ENCODE measurements at regions not wholly inside any gene's neighbourhood (a gene's known extent, or its start where the extent isn't known, plus 50 kb on each side); places are given as distances from the start of the nearest gene placed in this dataset.

- WGBS (ENCODE audit: low lambda C conversion rate) = 2% methylated on average over 34 of the region's 35 CpGs
- Histone ChIP-seq H3K79me2 (ENCODE audit: insufficient read depth, low read length) (no peaks in the 10 kb centered on the region), H3K9ac (ENCODE audit: insufficient read depth, low read depth, low read length) (peak overlapping the region; percentile 81), H3K4me3 (replicated peaks in 1 of 3; ENCODE audit: insufficient read depth in 1 of 3, low read depth in 2 of 3, low read length in 3 of 3) (peak overlapping the region; percentile 89 to 97 (median 94)), H3K9me3 (ENCODE audit: low read length) (no peaks in the 10 kb centered on the region), H3K4me2 (ENCODE audit: low read depth, low read length) (peak overlapping the region; percentile 95), H3K27ac (ENCODE audit: extremely low read length, insufficient read depth, low read length) (peak overlapping the region; percentile 33), H3K36me3 (replicated peaks in 1 of 2; ENCODE audit: control insufficient read depth in 1 of 2, insufficient read depth in 2 of 2, low read length in 2 of 2) (no peaks in the 10 kb centered on the region), H3K4me1 (ENCODE audit: insufficient read depth, low read length) (peaks cover 19% of the 10 kb centered on the region), H4K20me1 (ENCODE audit: insufficient read depth, low read length) (no peaks in the 10 kb centered on the region), H2AFZ (ENCODE audit: low read length) (peak overlapping the region; percentile 78), H3K27me3 (ENCODE audit: control insufficient read depth in 1 of 2, insufficient read depth in 2 of 2, low read length in 2 of 2) (no peaks in the 10 kb centered on the region; a peak in 1 of 5 replicates)
- intact Hi-C loops (cut with micrococcal nuclease; ENCODE audit: unreplicated experiment) = loop anchor here (1.0 kb wide), 3 partner anchors 13 to 268 kb away; no protein-coding TSS in a partner anchor
- in situ Hi-C loops (cut with HindIII; ENCODE audit: extremely low pct_ligation_motif_present, low pct_unique_long_range_greater_than_20kb) = no loop called here
- FAIRE-seq (peak; percentile 44), ATAC-seq (peak; percentile 95), DNase-seq (ENCODE audit: low spot score) (peak; percentile 84)
- ChIA-PET CTCF (ENCODE audit: low intra/inter-chr PET ratio, low total read pairs) (interaction anchor here (1.2 to 2.8 kb wide), 2 partner anchors 12 to 310 kb away, joined by 3 to 18 read pairs; no protein-coding TSS in a partner anchor), POLR2A (interaction anchor here (1.0 to 1.5 kb wide), 10 partner anchors 13 to 694 kb away, joined by 3 to 13 read pairs (median 4); partner anchors contain the start of gene SNRPB)
- TSS peak; percentile 80 for BruUV-seq (replicated peaks)
- peak; percentile 69 for TF ChIP-seq ZNF800 (CRISPR knock-in tag; IDR thresholded peaks at IDR 0.05)
- TF ChIP-seq ZNF589 (CRISPR knock-in tag; conservative IDR thresholded peaks at IDR 0.05) = no peak
- no peak for TF ChIP-seq RFX5 (IDR thresholded peaks at IDR 0.05; ENCODE audit: low read depth, low read length)
- no peak for TF ChIP-seq ZNF17 (CRISPR knock-in tag; IDR thresholded peaks at IDR 0.05)
- peak; percentile 87; the same call in 1 of the 2 replicates for TF ChIP-seq ARHGAP35 (CRISPR knock-in tag; IDR thresholded peaks at IDR 0.05; ENCODE audit: borderline replicate concordance)
- TF ChIP-seq ZFP36L1 (CRISPR knock-in tag; IDR thresholded peaks at IDR 0.05) = 0 out of 2 replicates have a peak, but pooled peaks have one; percentile 68
- TF ChIP-seq ZNF354B (CRISPR knock-in tag; IDR thresholded peaks at IDR 0.05) = no peak; the same call in 1 of the 2 replicates
- no peak for TF ChIP-seq CREB1 (IDR thresholded peaks at IDR 0.05)
- no peak for TF ChIP-seq CREB1 (CRISPR knock-in tag; IDR thresholded peaks at IDR 0.05)
- no peak for TF ChIP-seq HES4 (CRISPR knock-in tag; IDR thresholded peaks at IDR 0.05; ENCODE audit: borderline replicate concordance)
- peak; percentile 91 for TF ChIP-seq RAD21 (CRISPR knock-in tag; IDR thresholded peaks at IDR 0.05)
- no peak for TF ChIP-seq ZBTB34 (CRISPR knock-in tag; IDR thresholded peaks at IDR 0.05)
- TF ChIP-seq FOXJ3 (CRISPR knock-in tag; IDR thresholded peaks at IDR 0.05; ENCODE audit: borderline replicate concordance) = no peak
- no peak for TF ChIP-seq NFE2L2 (IDR thresholded peaks at IDR 0.05; ENCODE audit: low read length)
- TF ChIP-seq ZNF878 (CRISPR knock-in tag; IDR thresholded peaks at IDR 0.05) = peak; percentile 62; the same call in 1 of the 2 replicates
- no peak for TF ChIP-seq JUN (CRISPR knock-in tag; IDR thresholded peaks at IDR 0.05)
- no peak for TF ChIP-seq RFXAP (CRISPR knock-in tag; IDR thresholded peaks at IDR 0.05; ENCODE audit: borderline replicate concordance)
- 0 out of 2 replicates have a peak, but pooled peaks have one; percentile 50 for TF ChIP-seq ZNF652 (CRISPR knock-in tag; IDR thresholded peaks at IDR 0.05; ENCODE audit: borderline replicate concordance, low read depth)
- 0 out of 2 replicates have a peak, but pooled peaks have one; percentile 36 for TF ChIP-seq ZNF256 (CRISPR knock-in tag; conservative IDR thresholded peaks at IDR 0.05)
Measured at GRCh38 chr20:1776681-1777475, 118.3 kb upstream of the SIRPA start.

Data from HepG2 (cell line).